Activated naive CD4-positive, alpha-beta T cell treated with anti-CD3 and anti-CD28 coated beads for 36 hours (primary cell): ENCODE measurements at regions not wholly inside any gene's neighbourhood (a gene's known extent, or its start where the extent isn't known, plus 50 kb on each side); places are given as distances from the start of the nearest gene placed in this dataset.

Experiments
- CTCF ChIA-PET: fragments of 350-600 bp; sonication (Branson Sonifier 250); formaldehyde crosslinking; loops from one replicate; lab custom pipeline; 2021; ENCODE audit warnings: antibody characterized with exemption; lab: Charles Lee
- DNase-seq: peaks from one replicate; pipeline ENCODE4 v3.0.0-alpha.2; 2020
- H3K27ac Mint-ChIP-seq: one replicate; pipeline ENCODE4 v1.8.0; 2021; ENCODE audit warnings: mild to moderate bottlenecking, mixed read lengths
- H3K27me3 Mint-ChIP-seq: one replicate; pipeline ENCODE4 v1.8.0; 2021; ENCODE audit warnings: low read depth, mixed read lengths
- H3K36me3 Mint-ChIP-seq: one replicate; pipeline ENCODE4 v1.8.0; 2021; ENCODE audit warnings: low read depth, mixed read lengths
- H3K4me1 Mint-ChIP-seq: one replicate; pipeline ENCODE4 v1.8.0; 2021; ENCODE audit warnings: low read depth, mixed read lengths
- H3K4me3 Mint-ChIP-seq: one replicate; pipeline ENCODE4 v1.8.0; 2021; ENCODE audit warnings: mild to moderate bottlenecking, moderate library complexity, mixed read lengths
- H3K9me3 Mint-ChIP-seq: one replicate; pipeline ENCODE4 v1.8.0; 2021; ENCODE audit warnings: mixed read lengths
- intact Hi-C: fragments of 100-400 bp; cut with micrococcal nuclease; formaldehyde crosslinking; loops from one replicate; pipeline ENCODE4 v1.15.1; 2023

GRCh38 chr15:69897471-69898237, 200.1 kb downstream of the TLE3 start:
- Mint-ChIP-seq H3K27ac (no peak overlapping the region), H3K36me3 (no peaks in the 10 kb centered on the region), H3K4me1 (no peaks in the 10 kb centered on the region), H3K4me3 (no peak overlapping the region), H3K27me3 (peaks cover 12% of the 10 kb centered on the region), H3K9me3 (no peaks in the 10 kb centered on the region)
- CTCF ChIA-PET: interaction anchor here (0.6 kb wide), 1 partner anchor 181 kb away, joined by 5 read pairs; no protein-coding TSS in a partner anchor
- intact Hi-C loops: no loop called here
- DNase-seq: no peak

DNA sequence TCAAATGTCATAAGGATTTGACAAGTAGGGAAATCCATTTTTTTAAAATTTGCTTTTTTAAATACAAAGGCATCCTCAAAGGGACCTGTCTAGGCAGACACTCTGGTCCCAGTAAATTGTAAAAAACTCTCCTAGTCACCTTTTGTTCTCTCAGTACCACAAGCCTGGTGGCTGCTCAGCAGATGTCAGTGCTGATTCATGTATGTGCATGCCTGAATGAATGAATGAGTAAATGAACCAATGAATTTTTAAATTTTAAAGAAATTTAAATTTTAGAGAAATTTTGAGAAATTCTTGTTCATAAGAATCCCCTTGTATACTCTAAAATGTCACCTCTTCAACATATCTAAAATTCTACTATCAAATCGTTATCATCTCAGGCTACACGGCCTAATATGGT, 199.5 kb downstream of the TLE3 start:
- CTCF ChIA-PET: interaction anchor here (0.6 kb wide), 1 partner anchor 180 kb away, joined by 5 read pairs; no protein-coding TSS in a partner anchor
- intact Hi-C loops: no loop called here
- H3K4me3 Mint-ChIP-seq: no peak overlapping the region
- H3K4me1 Mint-ChIP-seq: no peaks in the 10 kb centered on the region
- no peak overlapping the region for H3K27ac Mint-ChIP-seq
- H3K36me3 Mint-ChIP-seq: no peaks in the 10 kb centered on the region
- DNase-seq: no peak
- H3K9me3 Mint-ChIP-seq: no peaks in the 10 kb centered on the region
- peaks cover 12% of the 10 kb centered on the region for H3K27me3 Mint-ChIP-seq

DNA sequence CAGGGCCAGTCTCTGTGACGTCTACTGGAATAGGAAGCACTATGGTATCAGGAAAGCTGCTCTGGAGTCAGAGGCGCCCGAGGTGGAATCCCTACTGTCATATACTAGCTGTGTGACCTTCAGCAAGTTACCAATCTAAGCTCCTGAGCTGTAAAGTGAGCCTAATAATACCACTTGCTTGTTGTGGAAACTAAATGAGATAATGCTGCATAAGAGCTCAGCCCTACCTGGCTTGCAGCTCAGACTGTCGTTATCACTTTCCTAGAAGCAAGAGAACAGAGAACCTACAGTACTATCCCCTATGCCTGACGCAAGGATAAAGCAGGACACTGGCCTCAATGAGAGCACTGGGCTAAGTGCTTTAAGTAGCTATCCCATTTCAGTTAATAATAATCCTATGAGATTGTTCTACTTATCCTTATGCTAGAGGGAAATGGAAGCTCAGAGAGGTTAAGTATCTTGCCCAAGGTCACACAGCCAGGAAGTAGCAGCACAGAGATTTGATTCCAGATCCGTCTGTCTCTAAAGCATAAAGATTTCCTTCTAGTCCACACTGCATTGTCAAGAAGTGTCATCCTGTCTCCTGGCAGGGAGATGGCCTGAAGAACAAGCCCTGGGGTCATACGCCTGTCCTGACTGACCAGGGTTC, 195.2 kb downstream of the TLE3 start:
- CTCF ChIA-PET: no interaction called here
- DNase-seq: no peak
- H3K4me1 Mint-ChIP-seq: no peaks in the 10 kb centered on the region
- intact Hi-C loops: no loop called here
- H3K27ac Mint-ChIP-seq: no peak overlapping the region
- H3K27me3 Mint-ChIP-seq: no peaks in the 10 kb centered on the region
- H3K4me3 Mint-ChIP-seq: no peak overlapping the region
- H3K9me3 Mint-ChIP-seq: no peaks in the 10 kb centered on the region
- no peaks in the 10 kb centered on the region for H3K36me3 Mint-ChIP-seq

DNA sequence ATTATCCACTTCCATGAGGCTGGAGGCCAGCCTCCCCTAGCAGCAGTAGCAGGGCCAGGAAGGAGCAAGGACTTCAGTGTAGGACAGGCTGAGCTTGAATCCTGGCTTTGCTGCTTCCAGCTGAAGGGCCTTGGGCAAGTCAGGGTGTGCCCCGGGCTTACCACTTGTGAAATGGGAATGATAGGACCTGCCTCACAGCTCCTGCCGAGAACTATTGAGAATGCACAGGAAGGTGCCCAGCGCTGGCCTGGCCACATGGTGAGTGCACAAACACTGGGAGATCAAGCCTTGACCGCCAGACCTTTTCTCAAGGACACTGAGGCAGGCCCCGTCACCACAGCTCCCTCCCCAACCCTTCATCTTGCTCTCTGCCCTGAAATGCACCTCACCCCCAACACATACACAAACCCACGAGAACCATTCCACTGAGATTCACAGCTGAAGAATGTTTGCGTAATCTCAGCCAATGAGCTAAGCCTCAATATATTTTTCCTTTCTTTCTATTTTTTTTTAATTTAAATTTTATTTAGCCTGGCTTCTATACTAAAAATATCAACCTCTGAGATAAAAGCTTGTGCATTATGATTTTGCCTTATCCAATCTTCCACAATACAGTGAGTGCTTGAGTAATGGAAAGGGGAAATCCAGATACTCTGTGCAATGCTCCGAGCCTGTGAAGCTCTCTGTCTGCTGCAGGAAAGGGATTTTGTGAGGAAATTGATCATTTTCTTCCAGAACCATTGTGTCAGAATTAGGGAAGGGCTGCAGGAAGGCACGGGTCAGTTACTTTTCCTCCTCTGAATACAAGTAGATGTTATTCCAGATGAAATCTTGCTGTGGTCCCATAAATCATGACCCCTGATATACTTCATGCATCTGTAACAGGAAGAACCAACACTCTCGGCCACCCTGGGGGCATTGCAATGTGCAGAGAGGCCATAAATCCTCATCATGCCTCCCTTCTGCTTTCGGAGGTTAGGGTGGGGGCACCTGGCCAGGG, 193.9 kb downstream of the TLE3 start:
- Mint-ChIP-seq H3K9me3 (no peaks in the 10 kb centered on the region), H3K4me3 (no peak overlapping the region), H3K27me3 (no peaks in the 10 kb centered on the region), H3K36me3 (no peaks in the 10 kb centered on the region), H3K27ac (no peak overlapping the region), H3K4me1 (no peaks in the 10 kb centered on the region)
- CTCF ChIA-PET: no interaction called here
- intact Hi-C loops: no loop called here
- no peak for DNase-seq

DNA sequence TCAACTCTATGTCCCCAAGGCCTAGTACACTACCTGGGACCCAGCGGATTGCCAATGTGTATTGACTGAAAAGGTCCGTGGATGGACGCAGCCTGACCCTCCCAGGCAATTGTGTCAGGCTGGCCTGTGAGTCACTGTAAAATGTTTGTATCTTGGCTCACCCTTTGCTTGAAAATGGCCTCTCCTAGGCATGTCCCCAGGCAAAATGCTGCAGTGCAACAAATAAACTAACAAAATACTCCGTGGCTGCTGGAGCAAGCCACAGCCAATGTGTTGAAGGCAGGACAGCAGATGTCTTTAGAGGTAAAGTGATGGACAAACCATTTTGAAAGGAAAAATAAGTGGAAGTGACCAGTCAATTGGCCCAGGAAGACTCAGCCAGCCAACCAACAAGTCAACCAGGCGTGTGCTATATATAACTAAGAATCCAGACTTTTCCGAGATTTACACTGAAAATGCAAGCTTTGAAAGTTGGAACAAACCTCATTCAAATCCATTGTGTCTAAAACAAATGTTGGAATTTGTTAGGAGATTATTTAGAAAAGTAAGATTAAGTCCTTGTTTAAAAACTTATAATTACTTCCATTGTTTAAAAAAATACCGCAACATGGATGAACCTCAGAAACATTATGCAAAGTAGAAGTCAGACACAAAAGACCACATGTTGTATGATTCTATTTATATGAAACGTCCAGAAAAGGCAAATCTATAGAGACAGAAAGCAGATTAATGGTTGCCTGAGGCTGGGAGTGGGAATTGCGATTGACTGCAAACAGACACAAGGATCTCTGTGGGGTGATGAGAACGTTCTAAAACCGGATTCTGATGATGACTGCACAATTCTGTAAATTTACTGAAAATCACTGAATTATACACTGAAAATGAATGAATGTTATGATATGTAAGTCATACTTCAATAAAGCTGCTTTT, 191.2 kb downstream of the TLE3 start:
- H3K4me3 Mint-ChIP-seq: no peak overlapping the region
- no peaks in the 10 kb centered on the region for H3K9me3 Mint-ChIP-seq
- intact Hi-C loops: no loop called here
- no peak for DNase-seq
- no peaks in the 10 kb centered on the region for H3K4me1 Mint-ChIP-seq
- CTCF ChIA-PET: interaction anchor here (0.6 kb wide), 1 partner anchor 119 kb away, joined by 4 read pairs; no protein-coding TSS in a partner anchor
- H3K27me3 Mint-ChIP-seq: no peaks in the 10 kb centered on the region
- no peaks in the 10 kb centered on the region for H3K36me3 Mint-ChIP-seq
- no peak overlapping the region for H3K27ac Mint-ChIP-seq

DNA sequence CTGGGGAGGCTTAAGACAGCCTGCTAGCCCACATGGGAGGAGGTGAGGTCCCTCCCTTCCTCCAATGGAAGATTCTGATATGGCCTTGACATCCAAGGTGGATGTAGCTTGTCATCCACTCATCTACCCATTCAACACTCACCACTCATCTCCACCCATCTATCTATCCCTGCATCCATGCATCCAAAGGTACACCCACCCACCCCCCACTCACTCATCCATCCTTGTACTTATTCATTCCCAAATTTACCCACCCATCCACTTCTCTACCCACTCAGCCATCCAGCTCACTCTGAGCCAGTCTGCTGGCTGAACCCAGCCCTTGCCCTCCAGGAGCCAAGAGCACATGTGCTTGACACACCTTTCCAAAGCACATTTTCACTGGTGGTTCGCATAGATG, 189.7 kb downstream of the TLE3 start:
- Mint-ChIP-seq H3K27me3 (no peaks in the 10 kb centered on the region), H3K4me3 (no peak overlapping the region), H3K36me3 (no peaks in the 10 kb centered on the region), H3K4me1 (no peaks in the 10 kb centered on the region), H3K9me3 (no peaks in the 10 kb centered on the region), H3K27ac (no peak overlapping the region)
- intact Hi-C loops: no loop called here
- DNase-seq: no peak
- CTCF ChIA-PET: interaction anchor here (0.8 kb wide), 1 partner anchor 158 kb away, joined by 3 read pairs; no protein-coding TSS in a partner anchor

- H3K4me1 Mint-ChIP-seq: no peaks in the 10 kb centered on the region
- DNase-seq: no peak
- H3K27me3 Mint-ChIP-seq: no peaks in the 10 kb centered on the region
- no peaks in the 10 kb centered on the region for H3K36me3 Mint-ChIP-seq
- no peaks in the 10 kb centered on the region for H3K9me3 Mint-ChIP-seq
- intact Hi-C loops: no loop called here
- CTCF ChIA-PET: no interaction called here
- no peak overlapping the region for H3K4me3 Mint-ChIP-seq
- H3K27ac Mint-ChIP-seq: no peak overlapping the region
Measured at GRCh38 chr15:69908590-69909420, 188.9 kb downstream of the TLE3 start.

- H3K27ac Mint-ChIP-seq: no peak overlapping the region
- no peaks in the 10 kb centered on the region for H3K27me3 Mint-ChIP-seq
- H3K4me1 Mint-ChIP-seq: no peaks in the 10 kb centered on the region
- no peaks in the 10 kb centered on the region for H3K36me3 Mint-ChIP-seq
- intact Hi-C loops: no loop called here
- DNase-seq: no peak
- H3K9me3 Mint-ChIP-seq: no peaks in the 10 kb centered on the region
- no peak overlapping the region for H3K4me3 Mint-ChIP-seq
- CTCF ChIA-PET: no interaction called here
Measured at GRCh38 chr15:69909719-69910444, 187.8 kb downstream of the TLE3 start.

GRCh38 chr15:69910514-69910913, 187.2 kb downstream of the TLE3 start:
- Mint-ChIP-seq H3K4me3 (no peak overlapping the region), H3K36me3 (no peaks in the 10 kb centered on the region), H3K27me3 (no peaks in the 10 kb centered on the region), H3K9me3 (no peaks in the 10 kb centered on the region), H3K4me1 (no peaks in the 10 kb centered on the region), H3K27ac (no peak overlapping the region)
- CTCF ChIA-PET: no interaction called here
- intact Hi-C loops: no loop called here
- no peak for DNase-seq

- Mint-ChIP-seq H3K36me3 (no peaks in the 10 kb centered on the region), H3K4me1 (no peaks in the 10 kb centered on the region), H3K4me3 (no peak overlapping the region), H3K27ac (no peak overlapping the region), H3K9me3 (no peaks in the 10 kb centered on the region), H3K27me3 (no peaks in the 10 kb centered on the region)
- intact Hi-C loops: no loop called here
- DNase-seq: no peak
- CTCF ChIA-PET: interaction anchor here (0.5 to 0.7 kb wide), 2 partner anchors 12 to 236 kb away, joined by 3 to 4 read pairs; no protein-coding TSS in a partner anchor
Measured at GRCh38 chr15:69912116-69912515, 185.6 kb downstream of the TLE3 start.
